Activated naive CD8-positive, alpha-beta T cell treated with anti-CD3 and anti-CD28 coated beads, Interleukin-2, amount 50 U/mL, for 24 hours (primary cell): ENCODE measurements at regions not wholly inside any gene's neighbourhood (a gene's known extent, or its start where the extent isn't known, plus 50 kb on each side); places are given as distances from the start of the nearest gene placed in this dataset.
"Not testable (repeated sequence)": the region's sequence is repeated elsewhere in the genome, so short reads cannot be mapped to it uniquely, and the experiment has no call there.

Experiments
- ATAC-seq: fragments of 150-1000 bp; cut with Tn5 transposase; one replicate; pipeline ENCODE4 v1.10.0; 2021
- DNase-seq: peaks from one replicate; pipeline ENCODE4 v3.0.0; 2021
- H3K27ac Mint-ChIP-seq: one replicate; pipeline ENCODE4 v1.8.0; 2021; ENCODE audit warnings: mild to moderate bottlenecking, mixed read lengths
- H3K27me3 Mint-ChIP-seq: one replicate; pipeline ENCODE4 v1.8.0; 2021; ENCODE audit warnings: mixed read lengths
- H3K36me3 Mint-ChIP-seq: one replicate; pipeline ENCODE4 v1.8.0; 2021; ENCODE audit warnings: low read depth, mixed read lengths
- H3K4me1 Mint-ChIP-seq: one replicate; pipeline ENCODE4 v1.8.0; 2021; ENCODE audit warnings: mixed read lengths
- H3K4me3 Mint-ChIP-seq: one replicate; pipeline ENCODE4 v1.8.0; 2021; ENCODE audit warnings: mild to moderate bottlenecking, moderate library complexity, mixed read lengths
- H3K9me3 Mint-ChIP-seq: one replicate; pipeline ENCODE4 v1.8.0; 2021; ENCODE audit warnings: mixed read lengths

GRCh38 chr3:127041933-127042332 lies 59.0 kb downstream of the PLXNA1 start:
- no peak for ATAC-seq
- no peaks in the 10 kb centered on the region for H3K36me3 Mint-ChIP-seq
- H3K4me3 Mint-ChIP-seq, result no peak overlapping the region
- H3K27ac Mint-ChIP-seq, result no peak overlapping the region
- H3K9me3 Mint-ChIP-seq, result no peaks in the 10 kb centered on the region
- DNase-seq, result no peak
- peaks cover 2% of the 10 kb centered on the region for H3K27me3 Mint-ChIP-seq
- H3K4me1 Mint-ChIP-seq, result no peaks in the 10 kb centered on the region

DNA sequence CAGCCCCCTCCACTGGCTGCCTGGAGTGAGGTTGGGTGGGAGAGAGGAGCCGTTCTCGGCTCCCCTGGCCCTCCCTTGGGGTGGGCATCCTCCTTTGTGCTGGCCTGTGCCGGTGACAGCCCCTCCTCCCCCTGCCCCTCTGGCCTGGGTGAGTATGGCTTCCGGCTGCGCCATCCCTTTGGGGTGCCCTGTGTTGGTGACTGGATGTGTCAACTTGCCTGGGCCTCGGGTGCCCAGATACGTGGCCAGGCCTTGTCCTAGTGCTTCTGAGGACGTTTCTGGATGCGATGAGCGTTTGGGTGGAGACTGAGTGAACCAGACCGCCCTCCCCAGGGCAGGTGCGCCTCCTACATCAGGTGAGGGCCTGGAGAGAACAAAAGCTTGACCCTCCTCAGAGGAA lies 59.7 kb downstream of the PLXNA1 start:
- H3K9me3 Mint-ChIP-seq, result no peaks in the 10 kb centered on the region
- no peak for DNase-seq
- no peak overlapping the region for H3K4me3 Mint-ChIP-seq
- no peaks in the 10 kb centered on the region for H3K4me1 Mint-ChIP-seq
- ATAC-seq, result no peak
- peaks cover 2% of the 10 kb centered on the region for H3K27me3 Mint-ChIP-seq
- H3K36me3 Mint-ChIP-seq, result no peaks in the 10 kb centered on the region
- no peak overlapping the region for H3K27ac Mint-ChIP-seq

DNA sequence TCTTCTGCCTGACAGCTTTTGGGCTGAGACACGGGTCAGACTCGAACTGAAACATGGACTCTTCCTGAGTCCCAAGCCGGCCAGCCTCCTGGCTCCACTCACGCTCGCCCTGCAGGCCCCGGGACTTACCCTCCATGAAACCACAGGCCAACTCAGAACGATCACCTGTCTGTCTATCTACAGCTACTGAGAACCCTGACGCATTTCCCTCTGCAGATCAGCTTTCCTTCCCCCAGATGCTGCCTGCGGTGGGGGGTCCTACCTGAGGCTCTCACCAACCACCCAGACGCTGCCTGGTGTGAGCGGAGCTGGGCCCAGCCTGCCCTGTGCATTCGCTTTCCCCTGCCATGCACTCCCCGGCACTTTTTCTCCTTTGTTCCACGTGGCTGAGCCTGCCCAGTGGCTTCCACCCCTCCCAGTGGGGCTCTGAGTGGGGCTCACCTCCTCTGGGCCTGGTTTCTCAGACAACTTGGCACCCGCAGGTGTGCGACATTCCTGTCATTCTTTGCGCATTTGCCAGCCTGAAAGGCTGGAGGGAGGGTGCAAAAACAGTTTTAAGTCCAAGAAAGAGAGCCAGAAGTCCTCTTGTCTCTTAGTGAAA lies 60.2 kb downstream of the PLXNA1 start:
- Mint-ChIP-seq H3K4me3 (no peak overlapping the region), H3K9me3 (no peaks in the 10 kb centered on the region), H3K27ac (no peak overlapping the region), H3K27me3 (peaks cover 2% of the 10 kb centered on the region), H3K4me1 (no peaks in the 10 kb centered on the region), H3K36me3 (no peaks in the 10 kb centered on the region)
- no peak for DNase-seq
- ATAC-seq, result no peak

- Mint-ChIP-seq H3K4me3 (no peak overlapping the region), H3K9me3 (no peaks in the 10 kb centered on the region), H3K27me3 (peaks cover 2% of the 10 kb centered on the region), H3K36me3 (no peaks in the 10 kb centered on the region), H3K27ac (no peak overlapping the region), H3K4me1 (no peaks in the 10 kb centered on the region)
- DNase-seq (no peak), ATAC-seq (no peak)
Observed at GRCh38 chr3:127043731-127044510, 61.0 kb downstream of the PLXNA1 start.

GRCh38 chr3:127044996-127045395 lies 62.1 kb downstream of the PLXNA1 start:
- Mint-ChIP-seq H3K27ac (no peak overlapping the region), H3K4me3 (no peak overlapping the region), H3K36me3 (no peaks in the 10 kb centered on the region), H3K27me3 (peaks cover 8% of the 10 kb centered on the region), H3K9me3 (no peaks in the 10 kb centered on the region), H3K4me1 (no peaks in the 10 kb centered on the region)
- ATAC-seq (no peak), DNase-seq (no peak)

DNA sequence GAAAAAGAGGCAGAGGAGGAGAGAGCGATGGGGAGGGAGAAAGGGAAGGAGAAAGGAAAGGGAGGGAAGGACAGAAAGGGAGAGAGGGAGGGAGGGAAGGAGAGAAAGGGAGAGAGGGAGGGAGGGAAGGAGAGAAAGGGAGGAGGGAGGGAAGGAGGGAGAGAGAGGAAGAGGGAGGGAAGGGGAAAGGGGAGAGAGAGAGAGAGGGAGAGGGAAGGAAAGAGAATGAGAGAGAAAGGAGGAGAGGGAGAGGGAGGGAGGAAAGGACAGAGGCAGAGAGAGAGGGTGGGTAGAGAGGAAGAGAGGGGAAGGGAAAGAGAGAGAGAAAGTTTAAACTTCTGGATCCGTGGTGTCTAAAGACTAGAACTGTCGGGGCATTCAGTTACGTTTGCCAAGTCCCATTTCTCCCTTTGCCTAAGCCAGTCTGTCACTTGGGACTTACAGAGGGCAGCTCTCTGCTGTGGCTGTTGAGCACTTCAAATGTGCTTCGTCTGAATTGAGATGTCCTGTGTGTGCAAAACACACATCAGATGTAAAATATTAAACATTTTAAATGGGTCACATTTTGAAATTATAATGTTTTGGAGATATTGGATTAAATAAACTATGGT lies 62.6 kb downstream of the PLXNA1 start:
- no peak for DNase-seq
- ATAC-seq, result no peak
- H3K4me1 Mint-ChIP-seq, result no peaks in the 10 kb centered on the region
- H3K36me3 Mint-ChIP-seq, result no peaks in the 10 kb centered on the region
- no peaks in the 10 kb centered on the region for H3K9me3 Mint-ChIP-seq
- peaks cover 8% of the 10 kb centered on the region for H3K27me3 Mint-ChIP-seq
- no peak overlapping the region for H3K4me3 Mint-ChIP-seq
- no peak overlapping the region for H3K27ac Mint-ChIP-seq

DNA sequence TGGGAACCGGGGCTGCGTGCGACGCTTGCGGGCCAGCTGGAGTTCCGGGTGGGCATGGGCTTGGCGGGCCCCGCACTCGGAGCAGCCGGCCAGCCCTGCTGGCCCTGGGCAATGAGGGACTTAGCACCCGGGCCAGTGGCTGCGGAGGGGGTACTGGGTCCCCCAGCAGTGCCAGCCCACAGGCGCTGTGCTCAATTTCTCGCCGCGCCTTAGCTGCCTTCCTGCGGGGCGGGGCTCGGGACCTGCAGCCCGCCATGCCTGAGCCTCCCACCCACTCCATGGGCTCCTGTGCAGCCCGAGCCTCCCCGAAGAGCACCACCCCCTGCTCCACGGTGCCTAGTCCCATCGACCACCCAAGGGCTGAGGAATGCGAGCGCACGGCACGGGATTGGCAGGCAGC lies 63.8 kb downstream of the PLXNA1 start:
- H3K27me3 Mint-ChIP-seq, H3K4me1 Mint-ChIP-seq, H3K36me3 Mint-ChIP-seq, H3K4me3 Mint-ChIP-seq, H3K27ac Mint-ChIP-seq, H3K9me3 Mint-ChIP-seq, DNase-seq, ATAC-seq: not testable (repeated sequence)

GRCh38 chr3:127049393-127049792 lies 66.5 kb downstream of the PLXNA1 start:
- Mint-ChIP-seq H3K27me3 (peaks cover 8% of the 10 kb centered on the region), H3K9me3 (no peaks in the 10 kb centered on the region), H3K27ac (no peak overlapping the region), H3K4me3 (no peak overlapping the region), H3K4me1 (no peaks in the 10 kb centered on the region), H3K36me3 (no peaks in the 10 kb centered on the region)
- ATAC-seq, result no peak
- DNase-seq, result no peak

GRCh38 chr3:127050733-127051132 lies 67.8 kb downstream of the PLXNA1 start:
- DNase-seq, result no peak
- Mint-ChIP-seq H3K36me3 (no peaks in the 10 kb centered on the region), H3K4me3 (no peak overlapping the region), H3K4me1 (no peaks in the 10 kb centered on the region), H3K27me3 (peaks cover 6% of the 10 kb centered on the region), H3K9me3 (no peaks in the 10 kb centered on the region), H3K27ac (no peak overlapping the region)
- ATAC-seq, result no peak

DNA sequence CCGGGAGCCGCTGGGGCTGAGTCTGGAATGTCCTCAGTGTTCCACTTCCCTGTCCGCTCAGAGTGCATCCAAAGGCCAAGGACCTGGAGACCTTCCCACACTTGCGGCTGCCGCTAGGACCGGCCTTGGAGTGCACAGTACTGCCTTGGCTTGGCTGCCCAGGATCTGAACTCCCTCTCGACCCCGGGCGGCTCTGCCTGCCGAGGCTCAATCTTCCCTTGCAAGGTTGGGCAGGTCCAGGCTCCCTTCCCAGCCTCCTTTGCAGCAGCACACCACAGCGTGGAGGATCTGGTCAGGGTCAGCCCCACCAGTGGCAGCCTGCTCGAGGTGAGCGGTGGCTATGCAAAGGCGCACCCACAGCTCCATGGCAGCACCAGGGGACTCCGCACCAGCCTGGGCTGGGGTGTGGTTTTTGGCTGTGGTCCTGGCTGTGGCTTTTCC lies 69.2 kb downstream of the PLXNA1 start:
- H3K4me3 Mint-ChIP-seq, result no peak overlapping the region
- no peak overlapping the region for H3K27ac Mint-ChIP-seq
- H3K27me3 Mint-ChIP-seq, result peaks cover 6% of the 10 kb centered on the region
- DNase-seq (no peak), ATAC-seq (no peak)
- peaks cover under 1% of the 10 kb centered on the region for H3K9me3 Mint-ChIP-seq
- no peaks in the 10 kb centered on the region for H3K4me1 Mint-ChIP-seq
- no peaks in the 10 kb centered on the region for H3K36me3 Mint-ChIP-seq

GRCh38 chr3:127053026-127053425 lies 70.1 kb downstream of the PLXNA1 start:
- ATAC-seq (no peak), DNase-seq (no peak)
- H3K4me3 Mint-ChIP-seq, result no peak overlapping the region
- no peak overlapping the region for H3K27ac Mint-ChIP-seq
- no peaks in the 10 kb centered on the region for H3K4me1 Mint-ChIP-seq
- peaks cover 6% of the 10 kb centered on the region for H3K27me3 Mint-ChIP-seq
- peaks cover 7% of the 10 kb centered on the region for H3K9me3 Mint-ChIP-seq
- no peaks in the 10 kb centered on the region for H3K36me3 Mint-ChIP-seq

- DNase-seq, result no peak
- Mint-ChIP-seq H3K4me1 (no peaks in the 10 kb centered on the region), H3K27me3 (peaks cover 6% of the 10 kb centered on the region), H3K4me3 (no peak overlapping the region), H3K27ac (no peak overlapping the region), H3K36me3 (no peaks in the 10 kb centered on the region), H3K9me3 (peaks cover 7% of the 10 kb centered on the region)
- no peak for ATAC-seq
Observed at GRCh38 chr3:127053450-127053849, 70.5 kb downstream of the PLXNA1 start.

GRCh38 chr3:127053979-127054378 lies 71.1 kb downstream of the PLXNA1 start:
- no peak for ATAC-seq
- Mint-ChIP-seq H3K9me3 (peaks cover 7% of the 10 kb centered on the region), H3K27me3 (peaks cover 7% of the 10 kb centered on the region), H3K4me3 (no peak overlapping the region), H3K4me1 (no peaks in the 10 kb centered on the region), H3K27ac (no peak overlapping the region), H3K36me3 (no peaks in the 10 kb centered on the region)
- no peak for DNase-seq

DNA sequence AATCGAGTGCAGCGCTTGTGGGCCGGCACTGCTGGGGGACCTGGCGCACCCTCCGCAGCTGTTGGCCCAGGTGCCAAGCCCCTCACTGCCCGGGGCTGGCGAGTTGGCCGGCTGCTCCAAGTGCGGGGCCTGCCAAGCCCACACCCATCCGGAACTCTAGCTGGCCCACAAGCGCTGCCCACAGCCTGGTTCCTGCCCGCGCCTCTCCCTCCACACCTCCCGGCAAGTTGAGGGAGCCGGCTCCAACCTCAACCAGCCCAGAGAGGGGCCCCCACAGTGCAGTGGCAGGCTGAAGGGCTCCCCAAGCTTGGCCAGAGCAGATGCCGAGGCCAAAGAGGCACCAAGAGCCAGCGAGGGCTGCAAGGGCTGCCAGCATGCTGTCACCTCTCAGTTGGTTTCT lies 73.4 kb downstream of the PLXNA1 start:
- H3K27me3 Mint-ChIP-seq, result peaks cover 6% of the 10 kb centered on the region
- no peaks in the 10 kb centered on the region for H3K4me1 Mint-ChIP-seq
- H3K27ac Mint-ChIP-seq, result no peak overlapping the region
- no peaks in the 10 kb centered on the region for H3K36me3 Mint-ChIP-seq
- no peak for ATAC-seq
- peaks cover 7% of the 10 kb centered on the region for H3K9me3 Mint-ChIP-seq
- DNase-seq, result no peak
- no peak overlapping the region for H3K4me3 Mint-ChIP-seq

- DNase-seq (no peak), ATAC-seq (no peak)
- Mint-ChIP-seq H3K27me3 (peaks cover 6% of the 10 kb centered on the region), H3K4me3 (no peak overlapping the region), H3K4me1 (no peaks in the 10 kb centered on the region), H3K9me3 (peaks cover 7% of the 10 kb centered on the region), H3K36me3 (no peaks in the 10 kb centered on the region), H3K27ac (no peak overlapping the region)
Observed at GRCh38 chr3:127056976-127057375, 74.1 kb downstream of the PLXNA1 start.
